HUDEP-2 (cell line): ENCODE measurements at regions not wholly inside any gene's neighbourhood (a gene's known extent, or its start where the extent isn't known, plus 50 kb on each side); places are given as distances from the start of the nearest gene placed in this dataset.
A peak's percentile ranks its signal among the peaks of the same experiment; 100 is the strongest.
"Not testable (repeated sequence)": the region's sequence is repeated elsewhere in the genome, so short reads cannot be mapped to it uniquely, and the experiment has no call there.

ENCODE experiments used
- DNase-seq, 76 experiments: peaks; one replicate each; lab custom pipeline; 2025; ENCODE audit not compliant: unreplicated experiment in 76 of 76; lab: John Stamatoyannopoulos, UW

GRCh38 chr5:7265776-7266175 lies 130.2 kb upstream of the ADCY2 start:
- not testable (repeated sequence) for DNase-seq

DNA sequence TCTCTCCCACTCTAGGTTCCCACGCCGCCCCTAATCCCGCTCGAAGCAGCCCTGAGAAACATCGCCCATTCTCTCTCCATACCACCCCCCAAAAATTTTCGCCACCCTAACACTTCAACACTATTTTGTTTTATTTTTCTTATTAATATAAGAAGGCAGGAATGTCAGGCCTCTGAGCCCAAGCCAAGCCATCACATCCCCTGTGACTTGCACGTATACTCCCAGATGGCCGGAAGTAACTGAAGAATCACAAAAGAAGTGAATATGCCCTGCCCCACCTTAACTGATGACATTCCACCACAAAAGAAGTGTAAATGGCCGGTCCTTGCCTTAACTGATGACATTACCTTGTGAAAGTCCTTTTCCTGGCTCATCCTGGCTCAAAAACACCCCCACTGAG lies 127.2 kb upstream of the ADCY2 start:
- not testable (repeated sequence) for DNase-seq

DNA sequence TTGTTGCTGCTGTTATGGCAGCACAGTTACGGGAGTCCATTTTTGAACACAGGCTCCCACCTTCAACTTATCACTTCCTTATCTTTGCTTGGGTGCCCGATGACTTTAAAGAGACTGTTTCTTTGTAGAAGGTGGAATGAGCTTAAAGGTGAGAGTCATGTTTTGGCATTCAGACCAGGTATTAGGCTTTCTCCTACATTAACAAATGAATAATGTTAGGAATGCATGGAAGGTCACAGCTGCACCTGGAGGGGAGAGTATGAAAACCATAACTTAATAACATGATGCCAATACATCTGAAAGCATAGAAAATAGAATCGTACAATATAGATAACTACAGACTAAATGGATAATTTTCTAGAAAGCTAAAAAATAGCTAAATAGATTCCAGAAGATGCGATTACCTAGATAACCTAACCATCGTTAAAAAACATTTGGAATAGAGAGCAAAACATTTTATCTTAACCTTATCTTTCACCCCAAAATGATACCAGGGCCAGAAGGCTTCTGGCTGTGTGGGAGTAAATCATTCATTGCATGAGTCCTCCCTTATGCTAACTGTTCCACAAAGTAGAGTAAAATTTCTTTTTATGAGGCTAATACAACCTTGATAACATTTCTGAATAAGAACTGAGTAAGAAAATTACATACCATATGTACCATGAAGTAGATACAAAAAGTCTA lies 126.2 kb upstream of the ADCY2 start:
- no peak for DNase-seq

DNA sequence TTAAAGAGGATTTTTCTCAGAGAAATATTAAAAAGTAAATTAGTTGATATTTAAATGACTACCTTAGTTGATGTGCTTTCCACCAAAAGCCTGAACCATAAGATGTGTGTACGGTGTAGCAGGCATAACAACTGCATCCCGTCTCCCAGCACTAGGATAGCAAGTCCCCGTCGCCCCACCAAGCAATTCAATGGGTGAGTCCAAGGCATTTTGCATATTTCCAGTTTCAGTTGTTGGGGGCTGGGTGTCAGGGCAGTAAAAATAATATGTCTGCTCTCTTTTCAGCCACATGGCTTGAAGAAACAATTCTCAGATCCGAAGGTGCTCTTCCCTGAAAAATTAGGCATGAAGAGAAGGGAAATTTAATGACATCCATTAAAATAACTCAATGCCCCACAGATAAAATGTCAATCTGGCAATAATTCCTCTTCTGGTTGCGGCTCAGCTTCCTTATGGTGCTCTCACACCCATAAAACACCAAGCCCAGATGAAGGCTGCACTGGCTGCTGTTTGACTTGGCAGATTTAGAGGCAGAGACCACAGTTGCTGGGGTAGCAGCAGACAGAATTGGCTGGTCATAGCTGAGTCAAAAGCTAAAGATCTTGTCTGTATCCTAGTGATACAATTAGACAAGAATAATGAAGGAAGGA lies 124.4 kb upstream of the ADCY2 start:
- DNase-seq: no peak

DNA sequence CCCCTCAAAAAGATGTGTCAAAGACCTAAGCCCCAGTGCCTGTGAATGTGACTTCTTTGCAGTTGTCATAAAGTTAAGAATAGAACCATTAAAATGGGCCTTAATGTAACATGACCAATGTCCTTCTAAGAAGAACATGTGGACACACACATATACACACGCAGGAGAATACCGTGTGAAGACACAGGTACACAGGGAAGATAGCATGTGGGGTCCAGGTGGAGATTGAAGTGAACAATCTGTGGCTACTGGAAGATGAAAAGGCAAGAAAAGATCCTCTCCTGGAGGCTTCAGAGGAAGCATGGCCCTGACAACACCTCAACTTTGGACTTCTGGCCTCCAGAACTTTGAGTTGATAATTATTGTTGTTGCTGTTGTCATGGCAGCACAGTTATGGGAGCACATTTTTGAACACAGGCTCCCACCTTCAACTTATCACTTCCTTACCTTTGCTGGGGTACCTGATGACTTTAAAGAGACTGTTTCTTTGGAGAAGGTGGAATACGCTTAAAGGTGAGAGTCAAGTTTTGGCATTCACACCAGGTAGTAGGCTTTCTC lies 123.5 kb upstream of the ADCY2 start:
- DNase-seq: no peak

- DNase-seq: no peak
Observed at GRCh38 chr5:7274203-7274602, 121.7 kb upstream of the ADCY2 start.

GRCh38 chr5:7289634-7290033 lies 106.3 kb upstream of the ADCY2 start:
- not testable (repeated sequence) for DNase-seq

GRCh38 chr5:7297821-7298220 lies 98.1 kb upstream of the ADCY2 start:
- DNase-seq: not testable (repeated sequence)

- DNase-seq: not testable (repeated sequence)
Observed at GRCh38 chr5:7299731-7300130, 96.2 kb upstream of the ADCY2 start.

- DNase-seq: not testable (repeated sequence)
Observed at GRCh38 chr5:7305000-7305674, 90.8 kb upstream of the ADCY2 start.

DNA sequence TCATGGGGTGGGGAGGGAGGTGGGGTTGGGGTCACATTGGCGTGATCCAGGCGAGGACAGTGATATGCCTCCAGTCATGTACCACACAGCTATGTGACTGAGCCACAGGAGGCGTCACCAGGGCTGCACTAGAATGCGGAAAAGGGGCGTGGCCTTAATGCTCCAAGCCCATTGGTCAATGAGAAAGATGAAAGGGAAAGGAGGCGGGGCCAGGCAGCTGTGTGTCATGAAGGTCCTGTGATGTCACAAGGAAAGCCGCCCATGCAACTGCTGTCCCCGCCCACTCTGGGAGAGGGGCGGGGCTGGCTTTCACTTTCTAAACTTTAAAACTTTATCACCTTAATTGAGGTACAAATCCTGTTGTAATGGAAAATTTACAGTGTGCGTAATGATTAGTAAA lies 89.4 kb upstream of the ADCY2 start:
- peak in 8 of 76 experiments; percentile 0 to 21 (median 6) for DNase-seq

DNA sequence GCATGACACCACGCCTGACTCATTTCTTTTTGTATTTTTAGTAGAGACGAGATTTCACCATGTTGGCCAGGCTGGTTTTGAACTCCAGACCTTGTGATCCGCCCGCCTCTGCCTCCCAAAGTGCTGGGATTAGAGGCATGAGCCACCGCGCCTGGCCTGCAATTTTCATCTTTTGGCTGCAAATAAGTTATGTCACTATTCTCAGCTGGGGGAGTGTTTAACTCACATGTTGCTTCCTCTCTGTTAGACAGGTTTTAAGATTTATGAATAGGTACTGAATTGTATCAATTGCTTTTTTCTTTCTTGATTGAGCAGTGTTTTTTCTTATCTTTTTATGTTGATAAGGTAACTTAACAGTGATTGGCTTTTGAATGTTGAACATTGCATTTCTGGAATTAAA lies 88.2 kb upstream of the ADCY2 start:
- not testable (repeated sequence) for DNase-seq

GRCh38 chr5:7309715-7310114 lies 86.2 kb upstream of the ADCY2 start:
- DNase-seq: not testable (repeated sequence)

- peak in 3 of 76 experiments; percentile 0 to 7 (median 1) for DNase-seq
Observed at GRCh38 chr5:7310656-7311055, 85.3 kb upstream of the ADCY2 start.

DNA sequence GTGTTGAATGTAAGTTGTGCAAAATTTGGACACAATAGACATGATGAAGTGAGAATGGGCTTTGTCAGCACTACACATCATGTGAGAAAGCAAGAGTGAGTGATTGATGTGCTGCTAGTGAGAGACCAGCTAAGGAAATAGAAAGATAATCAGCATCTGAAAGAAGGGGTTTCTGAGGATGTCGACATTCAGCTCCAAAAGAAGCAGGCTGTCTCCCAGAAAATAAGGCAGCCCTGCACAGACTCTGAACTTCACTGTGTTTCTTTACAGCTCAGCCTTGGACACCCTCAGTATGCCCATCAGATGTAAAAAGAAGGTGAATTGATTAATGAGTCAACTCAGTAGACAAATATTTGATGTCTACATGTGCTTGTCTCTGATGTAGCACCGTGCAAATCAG lies 80.8 kb upstream of the ADCY2 start:
- no peak for DNase-seq

DNA sequence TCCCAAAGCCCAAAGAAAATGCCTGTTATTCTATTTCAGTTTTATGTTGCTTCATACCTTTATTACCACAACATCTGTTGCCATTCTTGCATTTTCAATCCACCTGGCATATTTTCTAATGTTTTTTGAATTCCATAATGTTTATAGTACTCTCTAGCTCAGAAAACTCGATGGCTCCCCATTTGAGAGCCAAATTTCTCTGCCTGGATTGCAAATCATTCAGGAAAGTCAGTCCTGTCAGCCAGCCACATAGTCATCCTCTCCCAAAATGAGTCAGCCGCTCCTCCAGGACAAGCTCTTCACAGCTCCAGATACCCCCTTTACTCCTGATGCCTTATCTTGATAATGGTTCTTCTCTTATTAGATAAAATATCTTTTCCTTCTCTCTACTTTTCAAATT lies 78.2 kb upstream of the ADCY2 start:
- DNase-seq: no peak

DNA sequence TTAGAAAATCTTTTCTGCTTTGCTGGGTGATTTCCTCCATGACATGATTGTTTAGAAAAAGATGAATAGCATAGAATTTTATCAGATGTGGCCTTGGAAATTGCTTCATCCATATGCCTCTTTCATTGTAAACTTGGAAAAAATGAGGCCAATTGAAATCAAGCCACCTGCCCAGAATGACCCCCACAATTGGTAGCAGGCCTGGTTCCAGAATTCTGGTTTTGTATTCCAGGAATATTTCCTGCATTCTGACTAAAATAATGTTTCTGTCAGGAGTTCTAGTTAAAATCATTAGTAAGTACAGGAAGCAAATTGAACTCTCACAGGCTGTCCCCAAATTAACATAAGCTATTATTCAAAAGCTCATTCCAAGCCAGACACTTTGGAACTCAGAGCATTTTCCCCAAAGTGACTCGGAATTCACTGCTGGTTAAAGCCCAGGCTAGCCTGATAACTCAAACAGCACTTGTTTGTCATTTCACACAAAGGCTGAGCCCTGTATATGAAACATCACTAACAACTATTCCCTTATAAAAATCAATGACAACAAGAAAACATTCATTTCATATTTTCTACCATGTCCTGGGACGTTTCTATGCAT lies 75.1 kb upstream of the ADCY2 start:
- DNase-seq: no peak

DNA sequence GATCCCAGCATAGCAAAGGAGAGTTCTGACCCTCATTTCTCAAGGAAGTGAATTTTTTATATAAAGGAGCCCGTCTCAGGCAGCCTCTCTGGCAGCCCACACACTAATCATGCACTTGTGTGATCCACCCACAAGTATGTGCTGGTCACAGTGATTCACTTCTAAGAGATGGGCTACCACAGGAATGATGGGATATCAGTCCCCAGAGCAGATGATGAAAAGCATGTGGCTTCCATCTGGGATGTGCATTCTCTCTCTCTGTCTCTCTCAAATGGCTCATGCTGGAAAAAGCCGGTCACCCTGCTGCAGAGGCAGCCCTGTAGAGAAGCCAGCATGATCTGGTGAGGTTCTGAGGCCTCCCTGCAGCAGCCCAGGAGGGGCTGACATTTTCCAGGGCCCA lies 74.2 kb upstream of the ADCY2 start:
- DNase-seq: no peak

GRCh38 chr5:7324919-7325318 lies 71.0 kb upstream of the ADCY2 start:
- DNase-seq: no peak

DNA sequence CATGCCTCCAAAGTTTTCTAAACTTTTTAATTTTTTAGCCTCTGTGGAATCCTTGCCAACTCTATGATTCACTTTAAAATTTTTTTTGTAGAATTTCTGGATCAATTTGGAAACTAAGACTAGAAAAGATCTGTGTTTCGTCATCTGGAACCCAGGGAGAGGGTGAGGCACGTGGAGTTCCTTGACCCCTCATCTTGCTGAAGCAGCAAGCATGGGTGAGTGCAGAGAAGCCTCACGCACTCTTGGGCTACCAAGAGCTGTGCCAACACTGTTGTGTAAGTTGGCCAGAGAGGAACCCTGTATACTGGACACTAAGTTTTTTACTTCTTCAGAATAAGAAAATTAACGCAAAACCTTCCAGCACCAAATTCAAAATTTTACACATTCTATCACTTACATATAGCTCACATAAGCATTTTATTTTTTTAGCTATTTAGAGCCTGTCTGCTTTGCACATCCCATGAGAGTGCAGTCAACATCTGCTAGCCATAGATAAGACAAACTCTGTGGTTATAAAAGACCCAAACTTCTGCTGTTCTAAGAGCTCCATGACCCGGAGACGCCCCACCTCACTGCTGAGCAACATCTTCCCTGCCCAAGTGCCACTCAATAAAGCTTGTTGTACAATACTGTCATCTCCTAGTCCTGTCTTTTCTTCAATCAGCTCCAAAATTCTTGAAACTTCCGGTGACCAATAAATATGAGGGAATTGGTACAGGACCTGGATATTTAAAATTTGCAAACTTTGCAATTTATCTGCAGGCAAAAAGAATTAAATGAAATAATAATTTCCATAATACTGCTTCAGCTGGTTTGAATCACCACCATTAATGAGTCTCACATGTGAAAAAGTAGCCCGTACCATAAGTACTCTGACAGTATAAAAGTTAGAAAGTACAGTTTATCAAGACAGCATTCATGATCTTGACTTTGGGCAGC lies 69.7 kb upstream of the ADCY2 start:
- DNase-seq: peak in 52 of 76 experiments; percentile 5 to 81 (median 42)
